Skeletal muscle cell (primary cell): ENCODE measurements at regions not wholly inside any gene's neighbourhood (a gene's known extent, or its start where the extent isn't known, plus 50 kb on each side); places are given as distances from the start of the nearest gene placed in this dataset.

ENCODE experiments used
- DNase-seq: peaks from one replicate; pipeline ENCODE4 v3.0.0-alpha.2; 2010; ENCODE audit warnings: low read depth
- H3K4me3 ChIP-seq: 2 replicates; pipeline ENCODE4 v1.5.1; 2011; ENCODE audit warnings: low read depth, mild to moderate bottlenecking, control low read depth, low read length, moderate library complexity

DNA sequence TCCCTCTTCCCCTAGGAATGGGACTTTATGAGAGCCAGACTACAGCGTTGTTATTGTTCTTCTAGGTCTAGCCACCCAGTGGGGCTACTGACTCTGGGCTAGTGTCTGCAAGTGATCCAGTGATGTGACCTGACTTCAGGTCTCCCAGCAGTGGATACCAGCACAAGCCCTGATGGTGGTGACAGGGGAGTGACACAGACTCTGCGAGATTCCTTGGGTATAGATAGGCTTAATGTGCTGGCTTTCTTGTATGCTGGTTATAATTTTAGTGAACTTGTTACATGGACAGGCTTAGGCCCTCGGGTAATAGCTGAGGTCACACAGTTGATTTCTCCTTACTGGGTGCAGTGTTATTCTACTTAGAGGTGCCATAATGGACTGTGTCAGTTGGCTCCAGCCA, 106.9 kb downstream of the TBC1D30 start:
- no peak for DNase-seq
- H3K4me3 ChIP-seq, result no peak overlapping the region

GRCh38 chr12:64931981-64932380, 107.5 kb downstream of the TBC1D30 start:
- no peak overlapping the region for H3K4me3 ChIP-seq
- no peak for DNase-seq

DNA sequence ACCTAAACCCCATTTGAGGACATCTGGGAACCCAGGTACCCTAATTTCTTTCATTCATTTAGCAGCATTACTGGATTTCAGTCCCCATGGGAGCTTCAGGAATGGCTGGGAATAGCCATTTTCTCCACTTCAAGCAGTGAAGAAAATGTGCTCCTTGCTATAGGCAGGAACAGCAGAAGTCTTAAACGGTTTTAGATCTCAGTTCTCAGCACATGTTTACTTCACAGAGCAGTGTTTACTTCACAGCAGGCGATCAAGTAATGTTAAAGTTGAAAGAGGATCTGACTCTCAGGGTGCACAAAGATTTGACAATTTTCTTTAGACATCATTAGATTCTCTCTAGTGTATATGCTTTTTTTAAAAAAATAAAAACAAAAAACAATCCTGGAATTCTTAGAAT, 109.3 kb downstream of the TBC1D30 start:
- DNase-seq, result no peak
- no peak overlapping the region for H3K4me3 ChIP-seq

DNA sequence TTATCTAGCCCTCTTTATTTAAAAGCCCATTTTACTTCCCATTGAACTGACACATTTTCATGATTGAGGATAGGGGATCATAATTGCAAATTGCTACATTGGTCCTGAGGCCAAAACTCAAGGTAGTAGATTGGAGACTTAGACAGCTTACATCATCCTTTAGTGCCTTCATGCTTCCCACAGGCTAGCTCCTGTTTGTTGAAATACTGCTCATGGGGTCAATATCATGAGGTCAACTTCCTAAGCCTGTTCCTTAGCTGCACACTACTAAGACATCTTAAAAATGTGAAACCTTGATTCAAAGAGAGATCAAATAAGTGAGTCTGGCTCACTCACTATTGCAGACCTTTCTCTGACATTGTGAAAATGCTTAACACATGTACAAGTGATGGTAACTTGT, 113.0 kb downstream of the TBC1D30 start:
- no peak overlapping the region for H3K4me3 ChIP-seq
- DNase-seq, result peak; percentile 37

- H3K4me3 ChIP-seq, result no peak overlapping the region
- DNase-seq, result no peak
These were observed 113.7 kb downstream of the TBC1D30 start for GRCh38 chr12:64938179-64938578.

GRCh38 chr12:64943686-64944085, 119.2 kb downstream of the TBC1D30 start:
- DNase-seq, result peak; percentile 89
- no peak overlapping the region for H3K4me3 ChIP-seq

DNA sequence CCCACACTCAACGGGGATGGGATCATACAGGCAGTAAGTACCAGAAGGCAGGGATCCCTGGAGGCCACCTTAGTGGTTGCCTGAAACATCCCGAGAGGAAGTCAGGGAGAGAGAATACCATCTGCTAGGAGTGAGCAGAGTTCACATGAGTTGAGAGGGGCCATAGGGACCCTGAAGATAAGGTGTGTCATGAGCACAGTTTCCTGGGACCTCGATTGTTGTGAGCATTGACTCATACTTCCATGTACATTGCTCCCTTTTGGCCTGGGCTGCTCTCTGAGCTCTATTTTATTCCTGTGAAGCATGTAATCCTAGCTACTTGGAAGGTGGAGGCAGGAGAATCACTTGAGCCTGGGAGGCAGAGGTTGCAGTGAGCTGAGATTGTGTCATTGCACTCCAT, 120.5 kb downstream of the TBC1D30 start:
- no peak overlapping the region for H3K4me3 ChIP-seq
- DNase-seq, result no peak

- H3K4me3 ChIP-seq, result no peak overlapping the region
- peak; percentile 57 for DNase-seq
These were observed 121.8 kb downstream of the TBC1D30 start for GRCh38 chr12:64946132-64946829.

GRCh38 chr12:64950711-64951298, 126.4 kb downstream of the TBC1D30 start:
- no peak overlapping the region for H3K4me3 ChIP-seq
- no peak for DNase-seq

DNA sequence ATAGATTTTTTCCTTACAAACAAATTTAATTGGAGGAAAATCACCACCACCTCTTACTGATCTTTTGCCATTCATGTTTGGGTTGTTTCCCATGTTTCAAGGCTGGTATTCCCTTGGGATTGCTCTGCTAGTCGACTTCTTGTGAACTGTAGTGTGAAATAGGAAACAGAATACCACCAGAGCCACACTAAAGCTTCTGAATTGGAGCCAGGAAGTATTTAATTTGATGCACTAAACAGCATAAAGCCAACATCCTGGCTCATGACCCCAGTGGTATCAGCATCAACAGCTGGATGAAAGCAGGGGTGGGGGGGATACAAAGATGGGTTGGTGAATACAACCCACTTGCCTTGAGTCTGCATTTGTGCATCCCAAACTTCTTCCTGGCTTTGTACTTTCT, 127.5 kb downstream of the TBC1D30 start:
- DNase-seq, result no peak

GRCh38 chr12:64955746-64956145, 131.3 kb downstream of the TBC1D30 start:
- no peak overlapping the region for H3K4me3 ChIP-seq
- no peak for DNase-seq

More for the DNA sequence above, 127.5 kb downstream of the TBC1D30 start:
- no peak overlapping the region for H3K4me3 ChIP-seq

GRCh38 chr12:64965920-64966319, 141.5 kb downstream of the TBC1D30 start:
- DNase-seq, result no peak
- no peak overlapping the region for H3K4me3 ChIP-seq

DNA sequence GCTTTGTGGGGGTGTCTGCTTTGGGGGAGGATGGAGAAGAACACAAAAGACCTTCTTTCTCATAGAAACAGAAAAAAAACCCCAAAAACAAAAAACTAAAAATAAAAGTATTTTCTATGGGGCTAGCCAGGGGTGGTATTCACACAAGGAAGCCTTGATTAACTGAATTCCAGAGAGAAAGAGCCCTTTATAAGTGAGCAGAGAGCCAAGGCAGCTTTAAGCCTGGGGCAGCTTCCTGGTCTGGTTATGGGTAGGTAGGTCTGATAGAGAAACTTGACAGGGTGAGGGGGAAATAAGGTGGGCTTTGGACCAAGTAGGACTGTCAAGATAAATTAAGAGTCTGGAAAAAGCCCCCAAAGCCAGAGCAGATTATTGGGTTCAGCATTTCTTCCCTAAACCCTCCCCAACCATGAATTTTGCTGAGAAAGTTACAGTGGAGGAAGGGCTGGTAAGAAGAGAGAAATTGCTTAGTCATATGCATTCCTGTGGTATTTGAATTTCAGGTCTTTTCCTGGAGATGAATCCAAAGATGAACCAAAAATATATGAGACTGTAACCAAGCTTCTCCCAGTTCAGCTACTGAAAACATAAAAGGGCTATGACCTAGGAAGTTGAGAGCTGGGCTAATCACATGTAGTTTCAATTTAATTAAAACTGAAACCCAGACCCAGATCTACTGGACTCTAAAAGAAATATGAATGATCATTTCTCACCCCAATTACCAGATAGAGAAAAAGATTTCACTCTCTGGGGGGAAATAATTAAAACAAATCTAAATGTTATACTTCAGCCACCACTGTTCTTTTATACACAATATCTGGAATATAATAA, 144.8 kb downstream of the TBC1D30 start:
- H3K4me3 ChIP-seq, result no peak overlapping the region
- peak; percentile 41 for DNase-seq

- H3K4me3 ChIP-seq, result no peak overlapping the region
- no peak for DNase-seq
These were observed 145.0 kb downstream of the WIF1 start for GRCh38 chr12:64976131-64976530.

DNA sequence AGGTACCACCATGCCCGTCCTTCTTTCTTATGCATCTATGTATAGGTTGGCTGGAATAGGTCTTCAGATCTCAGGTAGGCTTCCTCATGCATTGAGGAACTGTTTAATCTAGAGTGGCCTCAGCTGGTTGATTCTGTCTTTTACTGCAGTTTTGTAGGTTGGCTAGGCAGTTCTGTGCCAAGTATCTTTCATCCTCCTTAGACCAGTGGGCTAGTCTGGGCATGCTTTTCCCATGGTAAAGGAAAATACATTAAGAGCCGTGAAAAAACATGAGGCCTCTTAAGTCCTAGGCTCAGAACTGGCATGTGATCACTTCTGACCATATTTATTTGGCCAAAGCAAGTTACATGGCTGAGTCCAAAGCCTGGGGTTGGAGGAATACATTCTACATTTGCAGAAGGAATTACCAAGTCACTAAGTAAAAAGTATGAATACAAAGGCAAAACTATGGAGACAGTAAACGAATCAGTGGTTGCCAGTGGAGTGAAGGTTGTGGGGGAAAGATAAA, 137.3 kb downstream of the WIF1 start:
- DNase-seq, result no peak
- H3K4me3 ChIP-seq, result no peak overlapping the region

DNA sequence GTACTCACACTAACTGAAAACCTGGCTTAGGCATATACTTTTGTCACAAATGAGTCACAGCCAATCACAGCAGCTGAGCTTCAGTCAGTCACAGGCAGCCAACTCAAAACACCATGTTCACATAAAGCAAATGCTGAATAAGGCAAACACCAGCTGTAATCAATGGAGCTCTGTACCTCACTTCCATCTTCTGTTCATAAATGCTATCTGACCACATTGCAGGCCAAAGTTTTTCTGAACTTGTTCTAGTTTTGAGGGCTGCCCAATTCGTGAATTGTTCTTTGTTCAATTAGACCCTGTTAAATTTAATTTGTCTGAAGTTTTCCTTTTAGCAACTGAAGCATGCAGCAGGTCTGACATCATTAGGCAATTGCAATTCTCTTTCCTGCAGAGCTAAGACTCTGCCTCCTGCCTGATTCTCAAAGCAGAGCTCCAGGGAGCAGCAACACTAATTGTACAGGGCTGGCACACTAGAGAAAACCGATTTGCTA, 129.9 kb downstream of the WIF1 start:
- no peak for DNase-seq
- H3K4me3 ChIP-seq, result no peak overlapping the region

DNA sequence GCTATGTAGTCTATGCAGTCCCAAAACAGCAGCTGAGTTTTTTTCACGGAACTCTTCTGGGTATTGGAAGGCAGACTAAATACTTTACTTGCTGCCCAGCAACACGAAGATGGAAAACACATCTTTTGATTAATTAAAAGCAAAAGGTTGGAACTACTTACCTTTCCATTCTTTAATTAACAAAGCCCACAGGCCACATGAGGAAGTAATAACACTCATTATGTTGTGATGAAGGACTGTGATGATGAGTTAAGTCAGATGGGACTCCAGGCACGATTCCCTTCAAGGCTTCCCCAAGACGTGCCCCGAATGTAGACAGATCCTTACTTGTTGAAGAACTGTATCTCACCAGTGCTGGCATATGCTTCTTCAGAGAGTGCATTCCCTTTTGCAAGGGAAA, 129.0 kb downstream of the WIF1 start:
- no peak overlapping the region for H3K4me3 ChIP-seq
- no peak for DNase-seq

DNA sequence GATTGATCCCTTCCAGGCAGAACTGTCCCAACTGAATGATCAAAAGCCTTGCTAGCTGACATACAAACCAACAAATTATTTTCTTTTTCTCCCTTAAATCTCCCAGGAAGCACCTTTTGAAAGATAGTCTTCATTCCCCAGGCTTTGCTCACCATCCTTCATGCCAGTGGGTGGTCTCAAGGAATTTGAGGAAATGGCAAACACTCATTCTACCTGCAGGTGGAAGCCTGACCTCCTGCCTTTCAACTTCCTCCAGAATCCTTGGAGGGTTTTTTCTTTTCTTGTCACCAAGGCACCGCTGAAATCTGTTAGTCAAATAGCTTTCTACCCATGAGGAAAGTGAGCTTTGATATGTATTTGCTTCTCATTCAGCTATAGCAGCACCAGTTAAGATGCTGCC, 128.5 kb downstream of the WIF1 start:
- DNase-seq, result no peak

DNA sequence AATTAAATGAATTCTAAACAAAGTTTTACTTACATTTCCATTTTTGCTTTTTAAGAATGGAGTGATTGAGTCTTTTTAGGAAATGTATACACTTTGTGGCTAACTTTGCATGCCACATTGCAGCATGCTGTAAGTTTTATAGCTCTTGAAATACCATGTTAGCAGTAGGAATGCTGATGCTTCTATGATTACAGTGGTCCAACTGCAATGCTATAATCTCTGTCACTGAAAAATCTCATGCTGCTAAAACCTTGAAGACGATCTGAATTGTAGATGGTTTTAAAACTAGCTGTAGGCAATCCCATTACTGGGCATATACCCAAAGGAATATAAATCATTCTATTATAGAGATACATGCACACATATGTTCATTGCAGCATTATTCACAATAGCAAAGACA, 127.6 kb downstream of the WIF1 start:
- no peak overlapping the region for H3K4me3 ChIP-seq
- DNase-seq, result no peak

More for the DNA sequence above, 128.5 kb downstream of the WIF1 start:
- H3K4me3 ChIP-seq, result no peak overlapping the region

DNA sequence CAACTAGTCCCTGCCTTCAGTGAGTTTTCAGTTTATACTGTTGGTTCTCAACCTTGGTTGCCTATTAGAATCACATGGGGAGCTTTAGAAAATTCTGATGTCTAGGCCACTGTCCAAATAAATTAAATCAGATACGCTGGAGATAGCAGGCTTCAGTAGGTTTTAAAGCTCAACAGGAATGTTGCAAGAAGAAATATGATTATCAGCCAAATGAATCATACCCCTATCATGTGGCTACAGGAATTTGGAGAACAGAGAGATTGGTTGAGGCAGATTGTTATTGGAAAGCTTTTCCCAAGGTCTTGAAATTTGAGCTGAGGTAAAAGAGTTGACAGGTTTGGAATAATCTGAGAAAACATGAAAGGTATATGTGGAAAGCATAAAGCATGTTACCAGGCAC, 125.3 kb downstream of the WIF1 start:
- no peak for DNase-seq

More for the DNA sequence above, 125.3 kb downstream of the WIF1 start:
- no peak overlapping the region for H3K4me3 ChIP-seq
